ENCODE measurements at regions not wholly inside any gene's neighbourhood (a gene's known extent, or its start where the extent isn't known, plus 50 kb on each side); places are given as distances from the start of the nearest gene placed in this dataset.

DNA sequence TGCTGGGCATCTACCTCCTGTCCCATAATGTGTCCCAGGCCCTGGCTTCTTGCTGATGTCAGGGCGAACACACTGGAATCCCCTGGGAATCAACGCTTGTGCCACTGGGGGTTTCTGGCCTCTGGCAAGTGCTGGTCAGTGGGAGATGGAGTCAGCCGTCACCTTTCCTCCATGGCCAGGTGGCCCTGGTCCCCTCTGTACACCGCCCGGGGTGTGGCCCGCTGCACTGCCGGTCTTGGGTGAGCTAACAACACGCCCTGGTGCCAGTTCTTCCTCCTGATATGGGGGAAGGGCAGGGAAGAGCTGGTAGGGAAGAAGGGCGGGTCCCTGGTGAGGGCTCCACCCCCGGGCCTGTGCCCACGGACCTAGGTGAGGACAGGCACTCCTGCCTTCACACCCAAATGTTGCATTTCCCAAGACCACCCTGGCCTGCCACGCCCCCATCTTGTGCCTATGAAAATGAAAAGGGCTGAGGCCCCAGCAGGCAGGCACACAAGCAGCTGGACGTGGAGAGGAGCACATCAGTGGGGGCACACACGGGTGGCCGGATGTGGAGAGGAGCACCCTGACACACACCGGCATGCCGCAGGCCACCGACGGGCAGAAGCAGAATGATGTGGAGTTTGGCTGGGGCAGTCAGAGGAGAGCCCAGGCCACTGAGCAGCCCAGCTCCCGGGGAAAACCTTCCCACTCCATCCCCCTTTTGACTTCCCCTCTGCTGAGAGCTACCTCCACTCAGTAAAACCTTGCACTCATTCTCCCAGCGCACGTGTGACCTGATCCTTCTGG lies 140.5 kb downstream of the ASB1 start:
- H3K27me3 Mint-ChIP-seq: peaks cover 6% of the 10 kb centered on the region
- TF ChIP-seq, protein P1, sequence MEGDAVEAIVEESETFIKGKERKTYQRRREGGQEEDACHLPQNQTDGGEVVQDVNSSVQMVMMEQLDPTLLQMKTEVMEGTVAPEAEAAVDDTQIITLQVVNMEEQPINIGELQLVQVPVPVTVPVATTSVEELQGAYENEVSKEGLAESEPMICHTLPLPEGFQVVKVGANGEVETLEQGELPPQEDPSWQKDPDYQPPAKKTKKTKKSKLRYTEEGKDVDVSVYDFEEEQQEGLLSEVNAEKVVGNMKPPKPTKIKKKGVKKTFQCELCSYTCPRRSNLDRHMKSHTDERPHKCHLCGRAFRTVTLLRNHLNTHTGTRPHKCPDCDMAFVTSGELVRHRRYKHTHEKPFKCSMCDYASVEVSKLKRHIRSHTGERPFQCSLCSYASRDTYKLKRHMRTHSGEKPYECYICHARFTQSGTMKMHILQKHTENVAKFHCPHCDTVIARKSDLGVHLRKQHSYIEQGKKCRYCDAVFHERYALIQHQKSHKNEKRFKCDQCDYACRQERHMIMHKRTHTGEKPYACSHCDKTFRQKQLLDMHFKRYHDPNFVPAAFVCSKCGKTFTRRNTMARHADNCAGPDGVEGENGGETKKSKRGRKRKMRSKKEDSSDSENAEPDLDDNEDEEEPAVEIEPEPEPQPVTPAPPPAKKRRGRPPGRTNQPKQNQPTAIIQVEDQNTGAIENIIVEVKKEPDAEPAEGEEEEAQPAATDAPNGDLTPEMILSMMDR (IDR thresholded peaks at IDR 0.05; ENCODE audit: unreplicated experiment): no peak
- no peak overlapping the region for H3K4me3 Mint-ChIP-seq (ENCODE audit: low read depth)
- no peaks in the 10 kb centered on the region for H3K4me1 Mint-ChIP-seq (ENCODE audit: low read depth)
- H3K9me3 Mint-ChIP-seq (ENCODE audit: low read depth): no peaks in the 10 kb centered on the region
- H3K36me3 Mint-ChIP-seq (ENCODE audit: insufficient read depth): no peaks in the 10 kb centered on the region
- DNase-seq (ENCODE audit: low spot score, unreplicated experiment): no peak
- no peak overlapping the region for H3K27ac Mint-ChIP-seq

DNA sequence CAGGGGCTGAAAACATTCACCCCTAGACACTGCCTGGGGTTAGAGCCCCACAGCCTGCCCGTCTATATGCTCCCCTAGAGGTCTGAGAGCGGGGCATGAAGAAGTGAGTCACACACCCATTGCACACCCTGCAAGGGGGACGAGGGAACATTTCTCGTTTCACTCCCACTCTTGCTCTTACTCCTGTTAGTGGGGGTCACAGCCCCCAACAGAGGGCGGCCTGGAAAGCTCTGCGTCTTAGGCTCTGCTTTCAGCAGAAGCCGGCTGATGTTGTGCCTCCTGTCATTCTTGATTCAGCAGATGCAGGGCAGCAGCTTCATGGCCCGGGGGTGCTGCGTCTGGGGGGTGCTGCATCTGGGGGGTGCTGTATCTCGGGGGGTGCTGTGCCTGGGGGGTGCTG lies 141.3 kb downstream of the ASB1 start:
- H3K9me3 Mint-ChIP-seq (ENCODE audit: low read depth): no peaks in the 10 kb centered on the region

DNA sequence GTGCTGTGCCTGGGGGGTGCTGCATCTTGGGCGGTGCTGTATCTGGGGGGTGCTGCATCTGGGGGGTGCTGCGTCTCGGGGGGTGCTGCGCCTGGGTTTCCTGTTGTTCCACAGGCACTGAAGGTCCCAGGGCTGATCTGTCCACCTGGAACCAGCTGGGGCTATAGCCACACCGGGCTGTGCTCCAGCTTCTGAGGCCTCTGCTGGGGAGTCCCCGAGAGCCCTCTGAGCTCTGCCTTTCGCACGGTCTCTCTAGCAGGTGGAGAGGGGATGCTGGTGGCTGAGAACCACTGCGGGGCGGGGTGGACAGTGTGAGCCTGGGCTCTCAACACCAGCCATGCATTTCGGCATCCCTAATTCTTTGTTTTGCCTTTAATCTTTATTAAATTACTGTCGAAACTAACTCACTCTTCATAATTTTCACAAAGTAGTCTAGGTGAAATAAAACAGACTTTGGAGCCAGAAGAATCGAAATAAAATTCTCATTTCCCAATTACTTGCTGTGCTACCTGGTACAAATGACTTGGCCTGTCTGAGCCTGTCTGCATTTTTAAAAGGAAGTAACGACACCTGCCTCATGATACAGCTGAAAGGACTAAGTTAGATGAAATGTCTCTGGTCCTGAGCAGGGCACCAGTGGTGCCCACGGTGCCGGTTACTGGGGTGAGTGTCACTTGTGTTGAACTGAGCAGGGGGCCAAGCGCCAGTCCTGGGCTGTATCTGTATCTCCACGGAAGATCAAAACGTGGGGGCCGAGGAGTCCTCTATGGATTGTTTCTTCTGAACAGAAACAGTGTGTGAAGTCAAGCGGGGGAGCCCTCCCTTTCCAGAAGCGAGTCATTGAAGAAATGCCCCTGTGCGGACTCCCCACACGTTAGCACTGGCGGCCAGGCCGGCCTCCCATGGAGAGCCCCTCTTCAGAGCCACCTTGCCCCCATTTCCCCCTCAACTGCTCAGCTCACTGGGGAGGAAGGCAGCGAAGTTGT lies 142.0 kb downstream of the ASB1 start:
- H3K4me1 Mint-ChIP-seq (ENCODE audit: low read depth): no peaks in the 10 kb centered on the region
- H3K36me3 Mint-ChIP-seq (ENCODE audit: insufficient read depth): no peaks in the 10 kb centered on the region
- H3K27ac Mint-ChIP-seq: no peak overlapping the region
- TF ChIP-seq, protein P1 (IDR thresholded peaks at IDR 0.05; ENCODE audit: unreplicated experiment): no peak
- H3K27me3 Mint-ChIP-seq: no peaks in the 10 kb centered on the region
- DNase-seq (ENCODE audit: low spot score, unreplicated experiment): no peak
- no peak overlapping the region for H3K4me3 Mint-ChIP-seq (ENCODE audit: low read depth)
- H3K9me3 Mint-ChIP-seq (ENCODE audit: low read depth): no peaks in the 10 kb centered on the region

More for the DNA sequence above, 141.3 kb downstream of the ASB1 start:
- H3K27me3 Mint-ChIP-seq: peaks cover 4% of the 10 kb centered on the region
- DNase-seq (ENCODE audit: low spot score, unreplicated experiment): no peak
- H3K27ac Mint-ChIP-seq: no peak overlapping the region
- H3K36me3 Mint-ChIP-seq (ENCODE audit: insufficient read depth): no peaks in the 10 kb centered on the region
- TF ChIP-seq, protein P1 (IDR thresholded peaks at IDR 0.05; ENCODE audit: unreplicated experiment): no peak
- no peak overlapping the region for H3K4me3 Mint-ChIP-seq (ENCODE audit: low read depth)
- no peaks in the 10 kb centered on the region for H3K4me1 Mint-ChIP-seq (ENCODE audit: low read depth)

DNA sequence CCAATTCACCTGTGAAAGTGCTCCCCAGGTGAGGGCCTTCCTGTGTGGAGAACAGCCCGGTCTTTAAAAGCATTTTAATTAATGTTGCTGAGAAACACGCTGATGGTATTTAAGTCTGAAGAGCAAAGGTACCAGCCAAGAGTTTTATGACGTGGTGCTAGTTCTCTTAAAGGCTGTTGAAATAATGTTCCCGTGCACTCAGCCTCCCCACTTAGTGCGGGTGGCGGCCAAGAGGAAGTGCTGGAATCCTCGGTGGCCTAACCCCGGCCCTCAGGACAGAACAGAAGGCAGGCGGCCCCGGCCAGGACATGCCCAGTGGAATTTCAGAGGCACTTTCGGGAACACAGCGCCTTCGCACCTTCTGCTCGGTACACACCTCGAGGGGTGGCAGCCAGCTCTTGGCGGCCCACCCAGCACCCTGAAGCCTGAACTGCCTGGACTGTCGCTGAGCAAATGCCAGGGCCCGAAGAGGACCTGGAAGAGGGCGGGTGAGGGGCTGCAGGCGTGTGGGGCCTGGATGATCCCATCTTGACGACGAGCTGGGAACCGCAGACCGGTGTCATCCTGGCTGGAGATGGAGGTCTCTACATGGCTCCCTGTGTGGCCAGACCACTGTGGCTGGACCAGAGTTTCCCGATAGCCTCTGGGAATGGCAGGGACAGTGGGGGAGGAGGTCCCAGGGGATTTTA lies 142.9 kb downstream of the ASB1 start:
- DNase-seq (ENCODE audit: low spot score, unreplicated experiment): no peak
- Mint-ChIP-seq H3K4me1 (ENCODE audit: low read depth) (no peaks in the 10 kb centered on the region), H3K27ac (peak overlapping the region; percentile 54), H3K9me3 (ENCODE audit: low read depth) (no peaks in the 10 kb centered on the region), H3K27me3 (no peaks in the 10 kb centered on the region), H3K4me3 (ENCODE audit: low read depth) (no peak overlapping the region), H3K36me3 (ENCODE audit: insufficient read depth) (no peaks in the 10 kb centered on the region)
- TF ChIP-seq, protein P1 (IDR thresholded peaks at IDR 0.05; ENCODE audit: unreplicated experiment): no peak

DNA sequence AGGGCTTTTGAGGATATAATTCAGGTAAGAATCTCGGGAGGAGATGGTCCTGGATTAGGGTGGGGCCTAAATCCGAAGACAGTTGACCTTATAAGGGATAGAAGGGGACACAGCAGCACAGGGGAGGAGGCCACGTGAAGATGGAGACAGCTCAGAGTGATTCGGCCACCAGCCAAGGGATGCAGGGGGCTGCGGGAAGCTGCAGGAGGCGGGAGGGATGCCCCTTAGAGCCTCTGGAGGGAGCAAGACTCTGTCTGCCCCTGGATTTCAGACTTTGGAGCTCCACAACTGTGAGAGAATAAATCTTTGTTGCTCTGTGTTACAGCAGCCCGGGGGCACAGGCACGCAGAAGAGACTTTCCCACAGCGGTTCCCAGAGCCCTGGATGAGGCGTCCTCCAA lies 143.7 kb downstream of the ASB1 start:
- Mint-ChIP-seq H3K36me3 (ENCODE audit: insufficient read depth) (no peaks in the 10 kb centered on the region), H3K27ac (no peak overlapping the region), H3K4me1 (ENCODE audit: low read depth) (no peaks in the 10 kb centered on the region), H3K27me3 (peaks cover 5% of the 10 kb centered on the region), H3K4me3 (ENCODE audit: low read depth) (no peak overlapping the region), H3K9me3 (ENCODE audit: low read depth) (no peaks in the 10 kb centered on the region)
- TF ChIP-seq, protein P1 (IDR thresholded peaks at IDR 0.05; ENCODE audit: unreplicated experiment): no peak
- DNase-seq (ENCODE audit: low spot score, unreplicated experiment): no peak
